ENCODE measurements at regions not wholly inside any gene's neighbourhood (a gene's known extent, or its start where the extent isn't known, plus 50 kb on each side); places are given as distances from the start of the nearest gene placed in this dataset.

DNA sequence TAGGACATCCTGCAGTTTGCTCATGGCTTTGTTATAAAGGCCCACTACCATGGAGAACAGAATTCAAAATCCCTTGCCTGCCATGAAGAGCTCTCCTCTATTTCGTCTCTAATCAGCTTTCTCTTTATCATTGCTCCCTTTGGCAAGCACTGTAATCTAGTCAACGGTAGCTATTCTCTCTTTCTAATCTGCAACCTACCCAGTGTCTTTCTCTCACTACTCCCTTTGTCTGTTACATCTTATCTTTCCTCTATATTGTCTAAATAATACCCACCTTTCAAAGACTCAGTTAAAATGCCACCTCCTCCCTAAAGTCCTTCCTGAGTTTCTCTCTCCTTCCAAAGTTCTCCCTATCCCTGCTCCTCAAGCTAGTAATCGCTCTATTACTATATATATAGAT is 108.1 kb downstream of the FZD1 start (continued):
- TF ChIP-seq, protein P1, sequence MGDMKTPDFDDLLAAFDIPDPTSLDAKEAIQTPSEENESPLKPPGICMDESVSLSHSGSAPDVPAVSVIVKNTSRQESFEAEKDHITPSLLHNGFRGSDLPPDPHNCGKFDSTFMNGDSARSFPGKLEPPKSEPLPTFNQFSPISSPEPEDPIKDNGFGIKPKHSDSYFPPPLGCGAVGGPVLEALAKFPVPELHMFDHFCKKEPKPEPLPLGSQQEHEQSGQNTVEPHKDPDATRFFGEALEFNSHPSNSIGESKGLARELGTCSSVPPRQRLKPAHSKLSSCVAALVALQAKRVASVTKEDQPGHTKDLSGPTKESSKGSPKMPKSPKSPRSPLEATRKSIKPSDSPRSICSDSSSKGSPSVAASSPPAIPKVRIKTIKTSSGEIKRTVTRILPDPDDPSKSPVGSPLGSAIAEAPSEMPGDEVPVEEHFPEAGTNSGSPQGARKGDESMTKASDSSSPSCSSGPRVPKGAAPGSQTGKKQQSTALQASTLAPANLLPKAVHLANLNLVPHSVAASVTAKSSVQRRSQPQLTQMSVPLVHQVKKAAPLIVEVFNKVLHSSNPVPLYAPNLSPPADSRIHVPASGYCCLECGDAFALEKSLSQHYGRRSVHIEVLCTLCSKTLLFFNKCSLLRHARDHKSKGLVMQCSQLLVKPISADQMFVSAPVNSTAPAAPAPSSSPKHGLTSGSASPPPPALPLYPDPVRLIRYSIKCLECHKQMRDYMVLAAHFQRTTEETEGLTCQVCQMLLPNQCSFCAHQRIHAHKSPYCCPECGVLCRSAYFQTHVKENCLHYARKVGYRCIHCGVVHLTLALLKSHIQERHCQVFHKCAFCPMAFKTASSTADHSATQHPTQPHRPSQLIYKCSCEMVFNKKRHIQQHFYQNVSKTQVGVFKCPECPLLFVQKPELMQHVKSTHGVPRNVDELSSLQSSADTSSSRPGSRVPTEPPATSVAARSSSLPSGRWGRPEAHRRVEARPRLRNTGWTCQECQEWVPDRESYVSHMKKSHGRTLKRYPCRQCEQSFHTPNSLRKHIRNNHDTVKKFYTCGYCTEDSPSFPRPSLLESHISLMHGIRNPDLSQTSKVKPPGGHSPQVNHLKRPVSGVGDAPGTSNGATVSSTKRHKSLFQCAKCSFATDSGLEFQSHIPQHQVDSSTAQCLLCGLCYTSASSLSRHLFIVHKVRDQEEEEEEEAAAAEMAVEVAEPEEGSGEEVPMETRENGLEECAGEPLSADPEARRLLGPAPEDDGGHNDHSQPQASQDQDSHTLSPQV (IDR thresholded peaks at IDR 0.05) = no peak
- TF ChIP-seq, protein P2, sequence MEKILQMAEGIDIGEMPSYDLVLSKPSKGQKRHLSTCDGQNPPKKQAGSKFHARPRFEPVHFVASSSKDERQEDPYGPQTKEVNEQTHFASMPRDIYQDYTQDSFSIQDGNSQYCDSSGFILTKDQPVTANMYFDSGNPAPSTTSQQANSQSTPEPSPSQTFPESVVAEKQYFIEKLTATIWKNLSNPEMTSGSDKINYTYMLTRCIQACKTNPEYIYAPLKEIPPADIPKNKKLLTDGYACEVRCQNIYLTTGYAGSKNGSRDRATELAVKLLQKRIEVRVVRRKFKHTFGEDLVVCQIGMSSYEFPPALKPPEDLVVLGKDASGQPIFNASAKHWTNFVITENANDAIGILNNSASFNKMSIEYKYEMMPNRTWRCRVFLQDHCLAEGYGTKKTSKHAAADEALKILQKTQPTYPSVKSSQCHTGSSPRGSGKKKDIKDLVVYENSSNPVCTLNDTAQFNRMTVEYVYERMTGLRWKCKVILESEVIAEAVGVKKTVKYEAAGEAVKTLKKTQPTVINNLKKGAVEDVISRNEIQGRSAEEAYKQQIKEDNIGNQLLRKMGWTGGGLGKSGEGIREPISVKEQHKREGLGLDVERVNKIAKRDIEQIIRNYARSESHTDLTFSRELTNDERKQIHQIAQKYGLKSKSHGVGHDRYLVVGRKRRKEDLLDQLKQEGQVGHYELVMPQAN (conservative IDR thresholded peaks at IDR 0.05) = no peak
- TF ChIP-seq HCFC1 (IDR thresholded peaks at IDR 0.05; ENCODE audit: low read length) = no peak
- no peak for TF ChIP-seq GATAD2B (conservative IDR thresholded peaks at IDR 0.05; ENCODE audit: low read depth)

DNA sequence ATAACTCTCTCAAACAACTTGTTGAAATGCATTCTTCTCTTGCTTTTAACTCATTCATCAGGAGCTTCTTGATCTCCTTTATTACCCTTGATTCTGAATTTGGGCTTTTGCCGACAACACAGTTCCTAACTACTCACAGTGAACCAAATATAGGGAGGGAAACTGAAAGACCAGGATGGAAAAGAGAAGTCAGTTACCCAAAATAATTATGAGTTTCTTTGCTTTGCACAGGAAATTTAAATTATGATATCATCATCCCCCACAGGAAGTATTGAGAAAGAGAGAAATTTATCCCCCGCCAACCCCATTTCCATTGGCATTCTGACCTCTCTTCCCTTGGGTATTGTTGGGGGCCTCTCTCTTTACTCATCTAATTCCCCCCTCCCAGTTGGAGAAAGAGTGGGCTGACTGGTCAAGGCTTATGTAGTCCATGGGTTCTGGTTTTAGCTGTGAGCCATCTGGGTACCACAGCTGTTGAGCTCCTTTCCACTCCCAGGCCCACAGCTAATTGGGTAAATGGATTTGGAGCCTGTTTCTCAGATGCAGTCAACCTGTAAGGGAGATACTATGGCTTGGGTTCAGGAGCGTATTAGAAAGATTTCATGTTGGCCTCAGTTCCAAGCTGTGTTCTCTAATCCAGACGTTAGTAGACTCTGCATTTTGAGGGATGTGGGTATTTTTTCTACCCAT is 109.0 kb downstream of the FZD1 start:
- FAIRE-seq (no peak), DNase-seq (ENCODE audit: low read depth, low spot score) (no peak), ATAC-seq (no peak)
- Histone ChIP-seq H3K4me3 (no peak overlapping the region), H3K36me3 (ENCODE audit: control insufficient read depth in 2 of 2, insufficient read depth in 2 of 2, low read length in 1 of 2) (no peaks in the 10 kb centered on the region), H3K79me2 (ENCODE audit: control insufficient read depth, insufficient read depth, low read length) (no peaks in the 10 kb centered on the region), H3K4me1 (ENCODE audit: control insufficient read depth, insufficient read depth, low read length) (no peaks in the 10 kb centered on the region), H3K9me3 (replicated peaks; ENCODE audit: control insufficient read depth, insufficient read depth, low read length) (no peaks in the 10 kb centered on the region), H4K20me1 (ENCODE audit: control insufficient read depth, insufficient read depth) (no peaks in the 10 kb centered on the region), H3K27me3 (replicated peaks in 1 of 2; ENCODE audit: control insufficient read depth in 2 of 2, insufficient read depth in 2 of 2, low read length in 1 of 2) (no peaks in the 10 kb centered on the region), H2AFZ (ENCODE audit: control insufficient read depth, low read depth, low read length) (no peak overlapping the region), H3K9ac (ENCODE audit: control insufficient read depth, insufficient read depth, low read length) (no peak overlapping the region), H3K4me2 (ENCODE audit: control insufficient read depth, insufficient read depth) (no peak overlapping the region), H3K27ac (ENCODE audit: control insufficient read depth, insufficient read depth) (no peak overlapping the region)
- in situ Hi-C loops (cut with MboI) = no loop called here
- no TSS peak for BruUV-seq (replicated peaks)
- 44% methylated on average over 4 of the region's 4 CpGs for WGBS (ENCODE audit: insufficient coverage, insufficient replicate concordance, low lambda C conversion rate, missing lambda C conversion rate)
- ChIA-PET POLR2A (no interaction called here), RAD21 (ENCODE audit: unreplicated experiment) (no interaction called here), CTCF (interaction anchor here (1.1 kb wide), 1 partner anchor 27 kb away, joined by 3 read pairs; no protein-coding TSS in a partner anchor), SMC1A (ENCODE audit: uncharacterized antibody, unreplicated experiment) (interaction anchor here (1.7 kb wide), 1 partner anchor 21 kb away, joined by 5 read pairs; no protein-coding TSS in a partner anchor)
- intact Hi-C loops (cut with micrococcal nuclease; ENCODE audit: unreplicated experiment) = no loop called here
- TF ChIP-seq SIX5 (IDR thresholded peaks at IDR 0.05; ENCODE audit: low read depth, low read length, severe bottlenecking) (no peak), NFYA (IDR thresholded peaks at IDR 0.05; ENCODE audit: borderline replicate concordance, low read depth, low read length) (no peak), RB1 (IDR thresholded peaks at IDR 0.05; ENCODE audit: borderline replicate concordance) (no peak), ZNF24 (IDR thresholded peaks at IDR 0.05) (no peak), TAF1 (IDR thresholded peaks at IDR 0.05; ENCODE audit: borderline replicate concordance, low read depth, low read length) (no peak), BCL11A (IDR thresholded peaks at IDR 0.05; ENCODE audit: low read depth, low read length) (no peak), SREBF2 (IDR thresholded peaks at IDR 0.05; ENCODE audit: low read length) (no peak), KDM1A (IDR thresholded peaks at IDR 0.05; ENCODE audit: borderline replicate concordance) (no peak), TARDBP (IDR thresholded peaks at IDR 0.05; ENCODE audit: borderline replicate concordance) (no peak)
- TF ChIP-seq, protein P3, sequence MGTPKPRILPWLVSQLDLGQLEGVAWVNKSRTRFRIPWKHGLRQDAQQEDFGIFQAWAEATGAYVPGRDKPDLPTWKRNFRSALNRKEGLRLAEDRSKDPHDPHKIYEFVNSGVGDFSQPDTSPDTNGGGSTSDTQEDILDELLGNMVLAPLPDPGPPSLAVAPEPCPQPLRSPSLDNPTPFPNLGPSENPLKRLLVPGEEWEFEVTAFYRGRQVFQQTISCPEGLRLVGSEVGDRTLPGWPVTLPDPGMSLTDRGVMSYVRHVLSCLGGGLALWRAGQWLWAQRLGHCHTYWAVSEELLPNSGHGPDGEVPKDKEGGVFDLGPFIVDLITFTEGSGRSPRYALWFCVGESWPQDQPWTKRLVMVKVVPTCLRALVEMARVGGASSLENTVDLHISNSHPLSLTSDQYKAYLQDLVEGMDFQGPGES (IDR thresholded peaks at IDR 0.05) = no peak
- TF ChIP-seq, protein P2 (conservative IDR thresholded peaks at IDR 0.05) = no peak
